ENCODE measurements at regions not wholly inside any gene's neighbourhood (a gene's known extent, or its start where the extent isn't known, plus 50 kb on each side); places are given as distances from the start of the nearest gene placed in this dataset.

- TF ChIP-seq EZH2 (IDR thresholded peaks at IDR 0.05; ENCODE audit: insufficient read depth, poor library complexity, severe bottlenecking), result no peak
- no peak for TF ChIP-seq EZH2phosphoT487 (IDR thresholded peaks at IDR 0.05; ENCODE audit: insufficient read depth, low read depth)
Observed at GRCh38 chr12:4203772-4204376, 69.7 kb upstream of the CCND2 start.
